Uterus (tissue), 2 donors: ENCODE measurements at regions not wholly inside any gene's neighbourhood (a gene's known extent, or its start where the extent isn't known, plus 50 kb on each side); places are given as distances from the start of the nearest gene placed in this dataset.

Experiments used
- CTCF ChIP-seq, 4 experiments: fragments of 200-600 bp in 2 of 4; fragments of 450-650 bp in 2 of 4; sonication (generic) in 2 of 4; IDR thresholded peaks; one replicate each; pipeline ENCODE4 v1.5.1; 2016 to 2019; ENCODE audit warnings: antibody characterized with exemption in 4 of 4, mild to moderate bottlenecking in 2 of 4, moderate library complexity in 1 of 4
- POLR2A ChIP-seq, 2 donors: fragments of 450-650 bp; IDR thresholded peaks; one replicate each; pipeline ENCODE4 v1.6.1; 2016; ENCODE audit warnings: antibody characterized with exemption in 2 of 2, mild to moderate bottlenecking in 1 of 2, moderate library complexity in 1 of 2

DNA sequence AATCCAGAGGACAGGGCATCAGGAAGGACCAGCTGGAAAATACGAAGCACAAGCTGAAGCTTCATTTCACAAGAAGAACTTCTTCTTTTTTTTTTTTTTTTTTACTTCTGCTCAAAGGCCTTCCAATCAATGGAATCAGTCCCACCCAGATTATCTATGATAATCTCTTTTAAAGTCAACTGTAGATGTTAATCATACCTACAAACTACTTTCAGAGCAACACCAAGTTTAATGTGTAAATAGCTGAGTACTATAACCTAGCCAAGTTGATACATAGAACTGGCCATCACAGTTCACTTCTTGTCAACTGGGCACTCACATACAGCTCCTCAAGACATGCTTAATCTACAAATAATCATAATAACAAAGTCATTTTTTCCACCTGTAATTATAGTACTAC, 1645.9 kb upstream of the CELF4 start:
- TF ChIP-seq CTCF (IDR thresholded peaks at IDR 0.05) = no peak
- TF ChIP-seq POLR2A (IDR thresholded peaks at IDR 0.05) = no peak
